GM18519 (cell line): ENCODE measurements at regions not wholly inside any gene's neighbourhood (a gene's known extent, or its start where the extent isn't known, plus 50 kb on each side); places are given as distances from the start of the nearest gene placed in this dataset.
"Not testable (repeated sequence)": the region's sequence is repeated elsewhere in the genome, so short reads cannot be mapped to it uniquely, and the experiment has no call there.

ENCODE experiments used
- ATAC-seq: cut with Tn5 transposase; IDR thresholded peaks from one replicate; pipeline ENCODE4 v1.9.1; 2021; ENCODE audit warnings: mild to moderate bottlenecking, moderate library complexity; ENCODE audit not compliant: unreplicated experiment, low FRiP score

DNA sequence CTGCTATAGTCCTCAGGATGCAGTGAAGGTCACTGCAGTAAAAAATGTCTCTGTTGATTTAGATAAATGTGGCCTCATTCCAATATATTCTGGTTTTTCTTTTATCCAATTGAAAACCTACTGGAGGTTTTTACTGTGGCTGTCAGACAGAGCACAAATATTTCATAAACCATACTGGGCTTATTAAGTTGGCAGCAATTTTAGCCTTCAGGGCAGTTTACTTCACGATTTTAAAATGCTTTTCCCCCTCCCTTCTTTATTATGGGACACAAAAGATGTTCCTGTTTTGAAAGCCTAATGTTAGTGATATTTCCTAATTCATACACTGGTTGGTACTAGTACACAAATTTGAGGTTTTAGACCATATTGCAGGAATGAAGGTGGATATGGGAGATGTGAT, 939.4 kb downstream of the C4orf33 start:
- ATAC-seq, result no peak

DNA sequence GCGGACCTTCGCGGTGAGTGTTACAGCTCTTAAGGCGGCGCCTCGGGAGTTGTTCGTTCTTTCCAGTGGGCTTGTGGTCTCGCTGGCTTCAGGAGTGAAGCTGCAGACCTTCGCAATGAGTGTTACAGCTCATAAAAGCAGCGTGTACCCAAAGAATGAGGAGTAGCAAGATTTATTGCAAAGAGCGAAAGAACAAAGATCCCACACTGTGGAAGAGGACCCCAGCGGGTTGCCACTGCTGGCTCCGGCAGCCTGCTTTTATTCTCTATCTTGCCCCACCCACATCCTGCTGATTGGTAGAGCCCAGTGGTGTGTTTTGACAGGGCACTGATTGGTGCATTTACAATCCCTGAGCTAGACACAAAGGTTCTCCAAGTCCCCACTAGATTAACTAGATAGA, 941.9 kb downstream of the C4orf33 start:
- ATAC-seq, result not testable (repeated sequence)

DNA sequence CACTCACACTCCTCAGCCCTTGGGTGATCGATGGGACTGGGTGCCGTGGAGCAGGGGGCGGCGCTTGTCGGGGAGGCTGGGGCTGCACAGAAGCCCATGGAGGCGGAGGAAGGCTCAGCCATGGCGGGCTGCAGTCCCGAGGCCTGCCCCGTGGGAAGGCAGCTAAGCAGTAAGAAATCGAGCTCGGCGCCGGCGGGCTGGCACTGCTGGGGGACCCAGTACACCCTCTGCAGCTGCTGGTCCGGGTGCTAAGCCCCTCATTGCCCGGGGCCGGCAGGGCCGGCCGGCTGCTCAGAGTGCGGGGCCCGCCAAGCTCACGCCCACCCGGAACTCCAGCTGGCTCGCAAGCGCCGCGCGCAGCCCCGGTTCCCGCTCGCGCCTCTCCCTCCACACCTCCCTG, 942.6 kb downstream of the C4orf33 start:
- not testable (repeated sequence) for ATAC-seq

DNA sequence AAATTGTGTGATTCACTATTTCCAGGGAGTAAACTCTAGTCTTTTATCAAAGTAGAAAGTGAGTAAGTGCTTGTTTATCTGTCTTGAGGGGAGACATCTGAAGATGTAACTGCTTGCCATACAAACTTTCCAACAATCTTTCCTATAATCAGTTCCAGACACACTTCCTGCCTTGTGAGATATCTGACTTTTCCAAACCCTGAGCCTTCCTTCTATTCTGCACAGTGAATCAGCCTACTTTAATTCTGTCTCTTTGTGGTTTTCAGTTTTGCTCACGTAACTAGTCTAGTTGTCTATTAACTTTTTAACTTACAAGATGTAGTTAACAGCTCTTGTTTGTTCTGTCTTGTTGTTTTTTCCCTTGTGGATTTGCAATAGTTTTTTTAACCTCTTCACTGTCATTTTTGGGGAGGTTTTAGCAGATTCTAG, 947.8 kb downstream of the C4orf33 start:
- no peak for ATAC-seq

DNA sequence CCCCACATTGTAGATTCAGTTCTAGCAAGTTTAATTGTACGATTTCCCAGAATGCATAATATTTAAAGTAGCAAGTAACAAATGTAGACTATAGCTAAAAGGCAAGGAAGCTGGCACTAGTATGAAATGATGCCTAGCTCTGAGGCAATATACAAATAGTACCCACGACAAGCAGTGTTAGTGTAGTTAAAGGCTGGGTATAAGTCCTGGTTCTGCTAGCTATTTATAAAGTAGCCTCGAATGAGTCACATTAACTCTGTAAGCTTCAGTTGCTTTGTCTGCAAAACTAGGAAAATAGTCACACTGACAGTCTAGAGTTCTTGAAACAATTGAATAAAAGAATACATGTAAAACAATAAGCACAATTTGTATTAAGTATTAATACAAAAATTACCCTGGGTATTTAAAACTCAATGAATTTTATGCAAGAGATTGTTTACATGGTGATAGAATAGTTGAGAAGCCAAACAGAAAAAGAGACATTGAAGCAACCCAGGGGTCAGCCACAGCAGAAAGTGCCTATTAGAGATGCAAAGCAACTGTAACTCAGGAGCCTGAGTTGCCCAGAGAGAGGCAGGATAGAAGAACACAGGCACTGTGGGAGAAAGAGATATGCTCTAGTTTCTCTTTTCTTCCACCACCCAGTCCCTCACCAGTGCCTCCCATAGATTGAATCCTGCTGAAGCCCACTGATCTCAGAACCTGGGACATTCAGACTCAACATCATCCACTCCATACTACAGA, 949.0 kb downstream of the C4orf33 start:
- ATAC-seq, result no peak

DNA sequence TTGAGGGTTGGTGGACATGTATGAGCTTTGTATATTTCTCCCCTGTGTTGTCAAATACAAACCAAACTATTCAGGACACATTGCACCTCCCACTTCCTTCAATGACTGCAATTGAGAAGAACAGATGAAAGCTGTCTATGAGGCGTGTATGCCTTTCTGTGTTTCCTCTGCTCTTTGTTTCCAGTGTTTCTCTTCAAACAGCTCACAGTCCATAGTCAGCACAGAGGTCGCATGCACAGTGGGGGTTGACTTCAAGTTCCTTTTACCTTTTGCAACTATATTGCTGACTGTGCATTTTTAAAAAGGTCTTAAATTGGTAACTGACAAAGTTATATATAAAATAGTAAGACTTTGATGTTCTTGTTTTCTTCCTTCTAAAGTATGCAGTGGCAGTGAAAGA, 957.8 kb downstream of the C4orf33 start:
- ATAC-seq, result no peak

DNA sequence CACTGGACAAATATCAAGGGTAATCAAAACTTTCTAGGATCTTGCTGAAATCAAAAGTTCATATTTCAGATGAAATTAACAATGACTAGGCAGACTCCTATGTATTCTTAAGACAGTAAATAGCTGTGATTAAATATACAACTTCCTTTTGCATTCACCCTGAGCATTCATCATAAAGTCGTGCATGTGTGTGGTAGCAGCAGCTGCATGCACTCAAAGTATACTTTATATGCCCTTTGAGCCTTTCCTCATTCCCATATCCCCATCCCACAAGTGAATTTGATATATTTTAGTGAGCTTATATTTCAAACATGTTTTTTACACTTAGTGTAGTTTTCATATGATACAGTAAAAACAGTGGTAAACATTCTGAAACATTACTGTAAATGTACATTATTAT, 959.0 kb downstream of the C4orf33 start:
- no peak for ATAC-seq

DNA sequence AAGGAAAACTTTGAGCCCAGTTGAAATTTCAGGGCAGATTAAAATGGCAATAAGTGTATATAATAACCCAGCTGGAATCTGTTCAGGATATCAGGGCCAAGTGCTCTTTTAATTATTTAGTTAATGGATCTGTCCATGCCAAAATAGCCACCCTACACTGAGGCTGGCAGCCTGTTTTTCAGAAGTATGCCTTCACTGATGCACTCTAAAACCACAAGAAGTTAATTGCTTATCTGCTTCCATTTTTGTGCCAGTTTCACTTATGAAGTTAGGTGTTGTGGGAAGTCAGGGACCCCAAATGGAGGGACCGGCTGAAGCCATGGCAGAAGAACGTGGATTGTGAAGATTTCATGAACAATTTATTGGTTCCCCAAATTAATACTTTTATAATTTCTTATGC, 960.3 kb downstream of the C4orf33 start:
- no peak for ATAC-seq

DNA sequence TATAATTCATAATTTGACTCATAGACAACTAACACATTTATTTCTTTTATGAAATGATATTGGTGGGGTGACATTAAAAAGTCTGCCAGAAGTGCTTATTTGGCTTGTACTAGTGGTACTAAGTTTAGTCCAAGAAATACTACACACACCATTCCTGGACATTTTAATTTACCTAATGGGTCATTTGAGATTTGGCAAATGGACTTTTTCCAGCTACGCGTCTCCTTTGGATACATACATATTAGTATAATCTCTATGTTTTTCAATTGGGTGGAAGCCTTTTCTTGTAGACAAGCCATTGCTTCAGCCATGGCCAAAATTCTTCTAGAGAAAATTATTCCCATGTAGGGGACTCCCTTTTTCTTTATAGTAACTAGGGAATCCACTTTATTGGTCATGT, 968.5 kb downstream of the C4orf33 start:
- no peak for ATAC-seq

DNA sequence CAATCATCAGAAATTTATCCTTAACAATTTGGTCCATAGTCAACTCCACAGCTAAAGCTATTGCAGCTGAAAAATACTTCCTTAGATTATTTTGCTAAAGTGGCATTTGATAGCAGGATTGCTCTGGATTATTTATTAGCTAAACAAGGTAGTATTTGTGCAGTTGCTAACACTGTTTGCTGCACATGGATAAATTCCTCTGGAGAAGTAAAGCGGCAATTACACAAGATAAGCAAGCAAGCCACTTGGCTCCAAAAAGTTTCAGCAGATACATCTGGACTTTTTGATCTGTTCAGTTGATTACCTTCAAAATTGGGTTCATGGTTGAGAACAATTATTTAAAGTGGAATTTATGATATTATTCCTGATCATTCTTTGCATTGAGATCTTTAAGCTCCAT, 971.5 kb downstream of the C4orf33 start:
- no peak for ATAC-seq

DNA sequence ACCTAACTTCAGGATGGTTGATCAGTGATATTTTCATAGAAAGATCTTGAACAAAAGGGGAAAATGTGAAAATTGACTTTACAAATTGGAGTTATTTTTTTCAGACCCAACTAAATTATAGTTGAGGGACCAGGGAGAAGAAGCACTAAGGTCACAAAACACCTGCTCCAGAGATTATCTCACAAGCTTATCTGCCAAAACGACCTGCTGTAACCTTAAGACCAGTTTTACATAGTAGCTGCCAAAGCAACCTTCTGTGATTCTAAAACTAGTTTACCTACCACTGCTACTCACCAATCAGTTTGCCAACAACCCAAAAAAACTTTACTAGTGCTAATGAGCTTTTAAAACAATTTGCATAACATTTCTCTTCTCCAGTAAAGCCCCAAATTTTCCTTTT, 972.1 kb downstream of the C4orf33 start:
- ATAC-seq, result no peak

DNA sequence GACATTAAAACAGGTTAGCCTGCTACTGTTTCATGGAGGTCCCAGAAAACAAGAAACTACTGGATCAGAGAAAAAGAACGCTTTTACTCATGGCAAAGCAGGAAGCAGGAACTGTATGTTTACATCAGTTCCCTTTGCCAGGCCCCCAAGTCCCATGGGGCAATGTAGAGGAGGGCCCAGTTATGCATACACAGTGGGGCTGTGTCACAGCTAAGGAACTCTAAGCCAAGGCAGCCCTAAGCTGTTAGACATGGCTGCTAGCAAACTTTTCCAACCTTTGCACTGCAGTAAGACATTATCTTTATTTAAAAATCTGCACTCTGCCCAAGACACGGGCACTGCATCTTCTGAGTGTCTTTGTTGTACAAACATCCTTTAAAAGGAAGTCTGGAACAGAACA, 975.8 kb downstream of the C4orf33 start:
- ATAC-seq, result no peak

DNA sequence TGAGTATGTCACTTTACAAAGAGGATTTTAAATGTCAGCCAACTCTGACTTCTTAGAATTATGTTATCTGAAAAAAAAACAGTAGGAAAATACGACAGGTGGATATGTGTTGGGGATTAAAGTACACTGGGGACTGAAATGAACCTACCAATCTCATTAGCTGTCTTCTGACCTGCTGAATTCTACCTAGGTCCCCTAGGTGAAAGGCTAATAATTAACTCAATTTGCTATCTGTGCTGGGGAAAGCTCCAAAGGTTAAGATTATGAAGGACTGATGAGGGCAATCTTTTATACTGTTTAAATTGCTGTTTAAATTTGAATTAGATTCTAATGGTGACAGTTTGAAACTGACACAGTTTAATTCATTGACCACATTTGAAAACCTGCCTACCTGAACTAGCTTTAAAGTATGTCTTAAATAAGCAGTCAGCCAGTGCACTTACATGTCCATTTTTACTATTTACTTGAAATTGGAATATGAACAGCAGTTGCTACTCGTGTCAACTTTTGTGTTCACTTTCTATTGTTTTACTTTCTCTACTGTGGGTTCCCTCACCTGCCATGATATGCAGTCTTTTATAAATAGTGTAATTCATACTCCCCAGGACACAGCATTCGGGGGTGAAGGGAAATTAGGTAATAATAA, 977.3 kb downstream of the C4orf33 start:
- no peak for ATAC-seq

DNA sequence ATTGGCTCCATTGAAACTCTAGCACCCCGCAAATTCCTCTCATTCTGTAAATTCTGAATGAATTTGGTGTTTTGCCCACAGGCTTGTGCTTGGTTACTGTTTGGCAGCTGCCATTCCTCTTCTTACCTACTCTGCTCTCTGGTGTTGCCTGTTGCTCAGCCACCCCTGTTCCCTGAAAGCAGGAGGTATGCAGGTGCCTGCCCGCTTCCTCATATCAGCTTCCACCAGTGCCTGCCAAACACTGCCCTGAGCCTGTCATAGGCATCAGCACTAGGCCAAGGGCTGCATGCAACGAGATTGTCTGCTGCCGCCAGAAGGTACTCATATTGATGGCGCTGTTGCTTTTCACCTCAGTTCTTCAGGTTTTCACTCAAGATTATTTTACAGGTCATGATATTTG, 978.1 kb downstream of the C4orf33 start:
- ATAC-seq, result no peak

DNA sequence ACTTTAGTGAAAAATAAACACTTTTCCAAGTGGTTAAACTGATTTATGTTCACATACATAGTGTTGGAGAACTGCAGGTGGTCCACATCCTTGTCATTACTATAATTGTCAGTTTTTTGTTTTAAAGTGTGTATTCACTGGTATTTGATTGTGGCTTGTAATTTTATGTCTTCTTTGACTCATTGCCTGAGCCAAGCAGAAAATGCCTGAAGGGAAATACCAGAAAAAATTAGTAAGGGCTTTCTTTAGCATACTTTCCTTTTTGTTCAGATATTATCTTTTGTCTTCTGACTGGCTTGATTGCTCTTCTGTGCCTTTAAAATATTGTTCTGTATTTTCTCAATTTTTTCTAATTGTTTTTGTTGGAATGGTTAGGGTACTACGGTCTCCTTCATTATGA, 981.3 kb downstream of the C4orf33 start:
- no peak for ATAC-seq

DNA sequence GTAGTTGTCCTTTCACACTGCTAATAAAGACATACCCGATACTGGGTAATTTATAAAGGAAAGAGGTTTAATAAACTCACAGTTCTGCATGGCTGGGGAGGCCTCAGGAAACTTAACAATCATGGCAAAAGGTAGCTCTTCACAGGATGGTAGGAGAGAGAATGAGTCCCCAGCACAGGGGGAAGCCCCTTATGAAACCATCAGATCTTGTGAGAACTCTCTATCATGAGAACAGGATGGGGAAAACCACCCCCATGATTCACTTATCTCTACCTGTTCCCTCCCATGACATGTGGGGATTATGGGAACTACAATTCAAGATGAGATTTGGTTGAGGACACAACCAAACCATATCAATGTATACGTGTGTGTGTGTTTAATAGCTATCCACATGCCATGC, 983.1 kb downstream of the C4orf33 start:
- ATAC-seq, result not testable (repeated sequence)

DNA sequence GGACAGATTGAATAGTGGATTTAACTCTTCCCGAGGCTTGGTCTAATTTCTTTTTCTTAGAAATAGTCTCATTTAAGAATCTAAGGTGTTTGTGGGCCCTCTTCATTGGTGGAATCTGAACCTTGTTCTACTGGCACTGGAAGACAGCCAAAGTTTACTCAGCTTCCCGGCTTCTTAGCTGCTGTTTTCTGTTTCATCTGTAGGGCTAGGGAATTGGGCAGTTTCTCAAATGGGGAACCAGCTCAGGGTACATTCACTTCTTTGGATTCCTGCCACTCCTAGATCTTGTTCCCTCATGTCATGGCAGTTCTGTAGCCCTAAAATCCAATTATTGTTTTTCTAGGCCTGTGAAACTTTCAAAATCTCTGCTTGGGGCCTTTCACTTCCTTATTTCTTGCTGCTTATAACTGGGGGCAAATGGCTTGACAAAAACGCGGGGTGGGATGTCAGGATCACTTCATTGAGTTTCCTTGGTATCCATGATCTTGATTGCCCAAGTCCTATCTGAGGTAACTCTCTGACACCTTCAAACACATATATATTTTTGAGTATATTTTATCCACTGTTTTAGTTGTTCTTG, 985.0 kb downstream of the C4orf33 start:
- ATAC-seq, result no peak

DNA sequence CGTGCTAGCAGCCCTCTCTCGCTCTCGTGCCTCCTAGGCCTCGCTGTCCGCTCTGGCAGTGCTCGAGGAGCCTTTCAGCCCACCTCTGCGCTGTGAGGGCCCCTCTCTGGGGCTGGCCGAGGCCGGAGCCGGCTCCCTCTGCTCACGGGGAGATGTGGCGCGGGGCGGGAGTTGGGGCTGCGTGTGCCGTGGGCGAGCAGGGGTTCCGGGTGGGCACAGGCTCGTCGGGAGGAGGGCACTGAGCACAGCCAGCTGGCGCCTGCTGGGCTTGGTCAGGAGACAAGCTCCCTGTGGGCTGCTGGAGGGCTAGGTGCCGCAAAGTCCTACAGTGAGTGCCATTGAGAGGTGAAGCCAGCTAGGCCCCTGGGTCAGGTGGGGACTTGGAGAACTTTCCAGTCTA, 994.5 kb downstream of the C4orf33 start:
- no peak for ATAC-seq

DNA sequence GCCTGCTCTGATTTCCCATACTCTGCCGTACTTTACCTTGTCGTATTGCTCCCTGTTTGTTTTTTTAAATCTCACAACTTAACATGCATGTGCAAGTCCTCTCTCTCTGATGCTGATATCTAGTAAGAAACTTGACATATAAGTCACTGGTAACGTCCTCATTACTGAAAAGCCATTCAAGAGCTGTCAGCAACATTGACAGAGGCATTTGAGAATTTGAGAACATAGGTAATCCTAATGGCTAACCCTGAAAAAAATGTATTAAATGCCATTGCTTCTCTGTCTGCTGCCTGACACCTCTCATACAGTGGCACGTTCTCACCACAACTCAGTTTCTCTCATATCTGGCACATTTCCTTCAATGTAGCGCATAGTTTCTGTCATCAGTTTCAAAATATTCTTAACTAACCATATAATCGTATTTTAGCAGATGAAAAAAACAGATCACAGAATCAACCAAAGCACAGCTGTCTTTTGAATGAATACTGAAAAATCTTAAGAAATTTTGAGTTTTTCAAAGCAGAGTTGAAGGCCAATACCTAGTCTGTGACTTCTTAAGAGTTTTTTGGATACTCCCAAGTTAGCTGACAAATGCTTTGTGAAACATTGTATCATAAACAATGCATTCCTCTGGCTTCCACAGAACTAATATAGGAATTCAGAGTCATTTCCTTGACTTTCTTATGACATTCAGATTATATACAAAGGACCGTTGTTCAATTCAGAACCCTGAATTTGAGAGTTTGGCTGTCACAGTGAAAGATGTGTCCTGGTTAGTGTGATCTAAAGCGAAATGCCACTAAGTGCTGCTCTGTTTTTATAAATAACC, 996.4 kb downstream of the C4orf33 start:
- no peak for ATAC-seq

DNA sequence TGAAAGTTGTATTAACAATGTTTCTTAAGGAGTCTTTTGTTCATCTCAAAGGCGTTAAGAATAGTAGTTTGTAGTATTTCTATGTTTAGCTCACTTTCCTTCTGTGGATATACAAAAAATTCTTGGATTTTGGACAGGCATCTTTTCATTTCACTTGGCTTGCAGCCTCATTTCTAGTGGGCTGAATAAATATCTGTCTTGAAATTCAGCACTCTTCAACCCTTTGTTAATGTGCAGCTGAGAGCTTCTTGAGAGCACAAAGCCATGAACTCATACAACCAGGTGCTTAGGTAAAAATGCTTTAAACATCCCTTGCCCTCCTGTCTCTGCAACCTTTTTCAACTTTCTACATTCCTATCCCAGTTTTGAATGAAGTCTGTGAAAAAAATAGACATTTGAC, 1003.2 kb downstream of the C4orf33 start:
- no peak for ATAC-seq

DNA sequence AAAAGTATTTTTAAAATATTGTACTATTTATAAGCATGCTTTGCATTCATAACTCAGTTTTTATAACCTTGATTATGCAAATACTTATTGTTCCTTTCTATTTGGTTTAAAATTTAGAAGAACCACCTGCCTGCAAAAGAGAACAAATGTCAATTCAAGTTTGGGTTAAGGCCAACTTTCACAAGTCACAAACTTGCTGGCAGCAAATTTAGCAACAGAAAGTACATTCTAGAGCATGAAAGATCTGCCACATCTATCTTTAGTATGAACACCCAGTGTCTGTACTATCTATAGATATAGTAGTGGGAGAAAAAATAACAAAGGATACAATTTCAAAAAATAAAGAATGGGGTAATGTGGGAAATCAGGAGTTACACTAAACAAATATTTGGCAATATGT, 1014.2 kb downstream of the C4orf33 start:
- ATAC-seq, result no peak
